Skeletal muscle tissue (tissue), 3 donors: ENCODE measurements at regions not wholly inside any gene's neighbourhood (a gene's known extent, or its start where the extent isn't known, plus 50 kb on each side); places are given as distances from the start of the nearest gene placed in this dataset.

Experiments used
- H3K27ac ChIP-seq: one replicate; pipeline ENCODE4 v1.7.0; 2013; ENCODE audit warnings: mild to moderate bottlenecking, low read depth, low read length, inconsistent platforms
- H3K27me3 ChIP-seq, 3 donors: one replicate each; pipeline ENCODE4 v1.7.0; 2013; ENCODE audit warnings: low read length in 3 of 3; ENCODE audit not compliant: control insufficient read depth in 3 of 3, insufficient read depth in 3 of 3
- H3K36me3 ChIP-seq, 3 donors: one replicate each; pipeline ENCODE4 v1.7.0; 2013; ENCODE audit warnings: low read length in 3 of 3; ENCODE audit not compliant: control insufficient read depth in 3 of 3, insufficient read depth in 3 of 3
- H3K4me1 ChIP-seq, 3 donors: one replicate each; pipeline ENCODE4 v1.7.0; 2013; ENCODE audit warnings: low read length in 3 of 3, mild to moderate bottlenecking in 3 of 3; ENCODE audit not compliant: control insufficient read depth in 3 of 3, insufficient read depth in 3 of 3
- H3K4me3 ChIP-seq, 3 donors: one replicate each; pipeline ENCODE4 v1.7.0; 2013; ENCODE audit warnings: low read length in 3 of 3
- H3K9ac ChIP-seq, 3 donors: one replicate each; pipeline ENCODE4 v1.7.0; 2013; ENCODE audit warnings: low read length in 3 of 3, mild to moderate bottlenecking in 3 of 3, moderate library complexity in 2 of 3, low read depth in 1 of 3
- H3K9me3 ChIP-seq, 3 donors: one replicate each; pipeline ENCODE4 v1.7.0; 2013; ENCODE audit warnings: low read length in 3 of 3; ENCODE audit not compliant: control insufficient read depth in 3 of 3
- donor health status: Osteomylitis.

- Histone ChIP-seq H3K36me3 (no peaks in the 10 kb centered on the region), H3K4me3 (peak overlapping the region in 1 of 3 donors; percentile 45), H3K27ac (no peak overlapping the region), H3K9ac (no peak overlapping the region), H3K4me1 (no peaks in the 10 kb centered on the region), H3K27me3 (no peaks in the 10 kb centered on the region), H3K9me3 (peaks cover 3 to 9% (median 4%) of the 10 kb centered on the region in 3 donors)
Measured at GRCh38 chr10:2245580-2245979, 508.3 kb upstream of the ADARB2 start.

- no peaks in the 10 kb centered on the region for H3K4me1 ChIP-seq
- H3K9me3 ChIP-seq = peaks cover 0 to 8% (median 4%) of the 10 kb centered on the region in 3 donors
- no peaks in the 10 kb centered on the region for H3K27me3 ChIP-seq
- no peak overlapping the region for H3K27ac ChIP-seq
- no peak overlapping the region for H3K9ac ChIP-seq
- H3K4me3 ChIP-seq = no peak overlapping the region
- H3K36me3 ChIP-seq = no peaks in the 10 kb centered on the region
Measured at GRCh38 chr10:2244471-2244870, 507.1 kb upstream of the ADARB2 start.

- Histone ChIP-seq H3K9me3 (peaks cover 0 to 2% (median 0%) of the 10 kb centered on the region in 3 donors), H3K9ac (no peak overlapping the region)
Measured at GRCh38 chr10:2236876-2237275, 499.6 kb upstream of the ADARB2 start.

GRCh38 chr10:2232479-2232878, 495.2 kb upstream of the ADARB2 start:
- Histone ChIP-seq H3K36me3 (no peaks in the 10 kb centered on the region), H3K4me1 (no peaks in the 10 kb centered on the region), H3K4me3 (no peak overlapping the region), H3K9ac (no peak overlapping the region), H3K9me3 (peaks cover 0 to 2% (median 0%) of the 10 kb centered on the region in 3 donors), H3K27me3 (no peaks in the 10 kb centered on the region), H3K27ac (no peak overlapping the region)

More at GRCh38 chr10:2236876-2237275, 499.6 kb upstream of the ADARB2 start:
- no peak overlapping the region for H3K4me3 ChIP-seq
- H3K4me1 ChIP-seq = no peaks in the 10 kb centered on the region
- H3K36me3 ChIP-seq = no peaks in the 10 kb centered on the region
- no peaks in the 10 kb centered on the region for H3K27me3 ChIP-seq
- H3K27ac ChIP-seq = no peak overlapping the region

GRCh38 chr10:2230478-2230877, 493.2 kb upstream of the ADARB2 start:
- Histone ChIP-seq H3K36me3 (no peaks in the 10 kb centered on the region), H3K9me3 (no peaks in the 10 kb centered on the region)

GRCh38 chr10:2228320-2228901, 491.1 kb upstream of the ADARB2 start:
- H3K36me3 ChIP-seq = no peaks in the 10 kb centered on the region
- H3K4me1 ChIP-seq = no peaks in the 10 kb centered on the region
- no peak overlapping the region for H3K4me3 ChIP-seq
- no peak overlapping the region for H3K9ac ChIP-seq
- H3K27me3 ChIP-seq = no peaks in the 10 kb centered on the region
- H3K27ac ChIP-seq = no peak overlapping the region
- H3K9me3 ChIP-seq = no peaks in the 10 kb centered on the region

More at GRCh38 chr10:2230478-2230877, 493.2 kb upstream of the ADARB2 start:
- no peaks in the 10 kb centered on the region for H3K4me1 ChIP-seq
- H3K27me3 ChIP-seq = no peaks in the 10 kb centered on the region
- H3K27ac ChIP-seq = no peak overlapping the region
- no peak overlapping the region for H3K4me3 ChIP-seq
- H3K9ac ChIP-seq = no peak overlapping the region

- Histone ChIP-seq H3K27ac (no peak overlapping the region), H3K4me1 (no peaks in the 10 kb centered on the region), H3K9ac (no peak overlapping the region), H3K9me3 (no peaks in the 10 kb centered on the region), H3K27me3 (no peaks in the 10 kb centered on the region), H3K4me3 (no peak overlapping the region), H3K36me3 (no peaks in the 10 kb centered on the region)
Measured at GRCh38 chr10:2225609-2226008, 488.3 kb upstream of the ADARB2 start.

- H3K4me3 ChIP-seq = no peak overlapping the region
- no peak overlapping the region for H3K9ac ChIP-seq
- H3K9me3 ChIP-seq = no peaks in the 10 kb centered on the region
- no peak overlapping the region for H3K27ac ChIP-seq
- no peaks in the 10 kb centered on the region for H3K27me3 ChIP-seq
- no peaks in the 10 kb centered on the region for H3K36me3 ChIP-seq
- no peaks in the 10 kb centered on the region for H3K4me1 ChIP-seq
Measured at GRCh38 chr10:2223548-2224320, 486.4 kb upstream of the ADARB2 start.

- no peak overlapping the region for H3K4me3 ChIP-seq
- H3K27me3 ChIP-seq = no peaks in the 10 kb centered on the region
- no peaks in the 10 kb centered on the region for H3K4me1 ChIP-seq
- H3K36me3 ChIP-seq = no peaks in the 10 kb centered on the region
- H3K27ac ChIP-seq = no peak overlapping the region
- no peak overlapping the region for H3K9ac ChIP-seq
- H3K9me3 ChIP-seq = no peaks in the 10 kb centered on the region
Measured at GRCh38 chr10:2222631-2223030, 485.3 kb upstream of the ADARB2 start.

- Histone ChIP-seq H3K27me3 (no peaks in the 10 kb centered on the region), H3K4me1 (no peaks in the 10 kb centered on the region), H3K9ac (no peak overlapping the region), H3K27ac (no peak overlapping the region), H3K36me3 (no peaks in the 10 kb centered on the region), H3K4me3 (no peak overlapping the region), H3K9me3 (no peaks in the 10 kb centered on the region)
Measured at GRCh38 chr10:2214805-2215204, 477.5 kb upstream of the ADARB2 start.
